ENCODE measurements at regions not wholly inside any gene's neighbourhood (a gene's known extent, or its start where the extent isn't known, plus 50 kb on each side); places are given as distances from the start of the nearest gene placed in this dataset.

DNA sequence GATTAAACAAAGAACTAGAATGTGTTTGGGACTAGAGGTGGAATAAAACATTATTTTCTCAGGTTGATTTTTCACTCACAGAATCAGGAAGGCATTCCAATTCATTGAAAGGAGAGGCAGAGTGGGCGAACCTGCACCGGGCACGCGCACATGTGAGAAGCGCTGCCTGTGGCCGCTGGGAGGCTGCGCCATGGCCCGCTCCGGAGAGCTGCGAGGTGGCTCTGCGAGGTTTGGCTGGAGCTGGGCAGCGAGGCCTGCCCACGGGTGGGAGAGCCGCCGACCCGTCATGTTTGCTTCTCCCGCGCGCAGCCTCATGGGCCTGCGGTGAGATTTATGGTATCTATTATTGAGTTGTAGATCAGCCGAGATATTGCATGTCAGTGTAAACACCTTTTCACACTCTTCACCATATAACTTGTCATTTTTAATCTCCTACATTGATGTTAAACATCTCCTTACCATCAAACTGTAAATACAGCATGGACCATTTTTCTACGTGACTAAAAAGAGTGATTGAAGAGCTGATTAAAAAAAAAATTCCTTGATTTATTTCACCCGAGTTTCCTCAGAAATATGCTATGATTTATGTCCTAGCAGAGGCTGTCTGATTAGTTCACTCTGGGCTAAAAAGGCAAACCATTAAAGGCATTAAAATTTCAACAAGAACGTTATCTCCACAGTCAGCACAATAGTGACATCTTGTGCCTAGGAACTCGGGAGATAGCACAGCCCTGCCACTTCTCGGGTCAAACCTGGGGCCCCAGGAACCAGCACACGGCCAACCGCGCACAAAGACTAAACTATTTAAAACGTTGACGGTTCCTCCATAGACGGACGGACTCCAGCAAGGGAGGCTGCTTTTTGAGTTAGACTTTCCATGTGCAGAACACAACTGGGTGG is 96.6 kb upstream of the RNF32 start:
- Mint-ChIP-seq H3K4me1 (ENCODE audit: low read depth, unreplicated experiment) (peaks cover 13% of the 10 kb centered on the region), H3K27ac (ENCODE audit: unreplicated experiment) (no peak overlapping the region), H3K27me3 (ENCODE audit: insufficient read depth, unreplicated experiment) (no peaks in the 10 kb centered on the region), H3K4me3 (ENCODE audit: unreplicated experiment) (no peak overlapping the region), H3K9me3 (ENCODE audit: unreplicated experiment) (peaks cover 8% of the 10 kb centered on the region), H3K36me3 (ENCODE audit: insufficient read depth, unreplicated experiment) (no peaks in the 10 kb centered on the region)
- Histone ChIP-seq H3K9me3 (no peaks in the 10 kb centered on the region), H3K4me1 (peaks cover 14% of the 10 kb centered on the region; the same call in 1 of the 2 replicates), H3K36me3 (ENCODE audit: control insufficient read depth, insufficient read depth, low read length) (no peaks in the 10 kb centered on the region), H3K4me3 (ENCODE audit: low read depth, low read length) (no peak overlapping the region), H3K27me3 (replicated peaks; ENCODE audit: control insufficient read depth, insufficient read depth, low read length) (no peaks in the 10 kb centered on the region)
- no peak for DNase-seq
- ChIA-PET POLR2A (no interaction called here), CTCF (no interaction called here)
- intact Hi-C loops (cut with micrococcal nuclease; ENCODE audit: unreplicated experiment), result loop anchor here (2.0 kb wide), 1 partner anchor 71 kb away; no protein-coding TSS in a partner anchor
- TF ChIP-seq CTCF (IDR thresholded peaks at IDR 0.05; ENCODE audit: insufficient read depth in 1 of 2, low read depth in 1 of 2, low read length in 1 of 2, severe bottlenecking in 1 of 2, unreplicated experiment in 1 of 2), result no peak
- BruUV-seq (replicated peaks), result no TSS peak

DNA sequence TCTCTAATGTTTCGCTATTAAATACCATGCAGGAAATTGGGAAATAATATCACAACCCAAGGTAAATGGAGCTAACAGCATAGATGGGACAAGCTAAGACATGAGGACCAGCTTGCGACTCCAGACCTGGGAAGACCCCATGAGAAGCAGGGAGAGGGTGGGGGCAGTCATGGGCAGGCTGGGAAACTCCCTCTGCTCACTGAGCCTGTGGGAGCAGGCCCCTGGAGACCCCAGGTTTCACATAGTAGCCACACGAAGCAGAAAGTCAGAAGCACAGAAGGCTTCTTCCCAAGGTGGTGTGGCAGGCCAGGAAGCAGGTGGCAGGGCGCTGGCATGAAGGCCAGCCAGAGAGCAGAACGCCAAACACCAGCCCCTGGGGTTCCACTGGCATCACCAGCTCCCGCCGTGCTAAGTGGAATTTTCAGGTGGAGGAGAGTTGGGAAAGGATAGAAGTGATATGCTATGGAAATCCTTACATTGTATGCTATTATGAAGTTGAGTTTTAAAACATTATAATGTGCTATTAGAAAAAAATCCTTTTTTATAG is 99.9 kb upstream of the RNF32 start:
- Histone ChIP-seq H3K27me3 (replicated peaks; ENCODE audit: control insufficient read depth, insufficient read depth, low read length) (no peaks in the 10 kb centered on the region), H3K4me1 (peaks cover 14% of the 10 kb centered on the region; the same call in 1 of the 2 replicates), H3K9me3 (no peaks in the 10 kb centered on the region), H3K4me3 (ENCODE audit: low read depth, low read length) (no peak overlapping the region), H3K36me3 (ENCODE audit: control insufficient read depth, insufficient read depth, low read length) (no peaks in the 10 kb centered on the region; the same call in 1 of the 2 replicates)
- Mint-ChIP-seq H3K4me1 (ENCODE audit: low read depth, unreplicated experiment) (peaks cover 7% of the 10 kb centered on the region), H3K27me3 (ENCODE audit: insufficient read depth, unreplicated experiment) (no peaks in the 10 kb centered on the region), H3K27ac (ENCODE audit: unreplicated experiment) (no peak overlapping the region), H3K36me3 (ENCODE audit: insufficient read depth, unreplicated experiment) (peaks cover 9% of the 10 kb centered on the region), H3K4me3 (ENCODE audit: unreplicated experiment) (no peak overlapping the region), H3K9me3 (ENCODE audit: unreplicated experiment) (peaks cover 13% of the 10 kb centered on the region)
- no TSS peak for BruUV-seq (replicated peaks)
- CTCF ChIA-PET, result no interaction called here
- intact Hi-C loops (cut with micrococcal nuclease; ENCODE audit: unreplicated experiment), result no loop called here
- TF ChIP-seq CTCF (IDR thresholded peaks at IDR 0.05; ENCODE audit: insufficient read depth in 1 of 2, low read depth in 1 of 2, low read length in 1 of 2, severe bottlenecking in 1 of 2, unreplicated experiment in 1 of 2), result no peak
- no peak for DNase-seq
- POLR2A ChIA-PET, result no interaction called here

DNA sequence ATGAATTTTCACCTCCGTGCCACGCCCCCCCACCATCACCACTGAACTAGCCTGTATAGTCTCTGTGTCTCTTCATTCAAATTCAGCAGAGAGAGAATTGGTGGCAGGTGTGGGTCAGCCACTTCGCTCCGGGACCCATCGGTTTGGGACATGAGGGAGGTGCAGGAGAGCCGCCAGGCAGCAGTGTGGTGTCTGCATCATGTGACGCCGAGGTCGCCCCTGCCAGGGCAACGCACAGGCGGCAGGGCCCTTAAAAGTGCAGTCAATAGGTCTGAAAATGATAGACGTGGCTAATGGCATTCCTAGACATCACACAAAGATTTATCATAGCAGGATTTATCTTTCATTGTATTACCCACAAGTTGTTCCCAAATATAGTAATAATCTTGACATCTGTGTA is 100.6 kb upstream of the RNF32 start:
- no peaks in the 10 kb centered on the region for H3K9me3 ChIP-seq
- H3K4me1 ChIP-seq, result peaks cover 9% of the 10 kb centered on the region; the same call in 1 of the 2 replicates
- no peak overlapping the region for H3K27ac Mint-ChIP-seq (ENCODE audit: unreplicated experiment)
- no peak overlapping the region for H3K4me3 Mint-ChIP-seq (ENCODE audit: unreplicated experiment)
- H3K4me3 ChIP-seq (ENCODE audit: low read depth, low read length), result no peak overlapping the region
- peaks cover 3% of the 10 kb centered on the region for H3K4me1 Mint-ChIP-seq (ENCODE audit: low read depth, unreplicated experiment)
- BruUV-seq (replicated peaks), result no TSS peak
- CTCF ChIA-PET, result no interaction called here
- intact Hi-C loops (cut with micrococcal nuclease; ENCODE audit: unreplicated experiment), result no loop called here
- no peak for TF ChIP-seq CTCF (IDR thresholded peaks at IDR 0.05; ENCODE audit: insufficient read depth in 1 of 2, low read depth in 1 of 2, low read length in 1 of 2, severe bottlenecking in 1 of 2, unreplicated experiment in 1 of 2)
- peaks cover 13% of the 10 kb centered on the region for H3K9me3 Mint-ChIP-seq (ENCODE audit: unreplicated experiment)
- DNase-seq, result no peak
- H3K27me3 ChIP-seq (replicated peaks; ENCODE audit: control insufficient read depth, insufficient read depth, low read length), result no peaks in the 10 kb centered on the region
- H3K36me3 ChIP-seq (ENCODE audit: control insufficient read depth, insufficient read depth, low read length), result no peaks in the 10 kb centered on the region; the same call in 1 of the 2 replicates
- H3K27me3 Mint-ChIP-seq (ENCODE audit: insufficient read depth, unreplicated experiment), result no peaks in the 10 kb centered on the region
- H3K36me3 Mint-ChIP-seq (ENCODE audit: insufficient read depth, unreplicated experiment), result peaks cover 9% of the 10 kb centered on the region
- POLR2A ChIA-PET, result no interaction called here
